GM12864 (cell line): ENCODE measurements at regions not wholly inside any gene's neighbourhood (a gene's known extent, or its start where the extent isn't known, plus 50 kb on each side); places are given as distances from the start of the nearest gene placed in this dataset.

Experiments used
- DNase-seq: peaks from one replicate; pipeline ENCODE4 v3.0.0-alpha.2; 2011; ENCODE audit warnings: low read depth
- H3K4me3 ChIP-seq: 2 replicates; pipeline ENCODE4 v1.5.1; 2011; ENCODE audit warnings: mild to moderate bottlenecking, low read depth, low read length, control low read depth
- TF ChIP-seq, protein P1 (sequence below): IDR thresholded peaks from 2 replicates; pipeline ENCODE4 v1.5.1; 2011; ENCODE audit warnings: low read depth, mild to moderate bottlenecking, moderate library complexity, low read length, control low read depth, inconsistent platforms; ENCODE audit errors: missing control alignments

GRCh38 chr4:123300222-123301039 lies 96.2 kb upstream of the SPRY1 start:
- no peak overlapping the region for H3K4me3 ChIP-seq
- no peak for DNase-seq
- TF ChIP-seq, protein P1, sequence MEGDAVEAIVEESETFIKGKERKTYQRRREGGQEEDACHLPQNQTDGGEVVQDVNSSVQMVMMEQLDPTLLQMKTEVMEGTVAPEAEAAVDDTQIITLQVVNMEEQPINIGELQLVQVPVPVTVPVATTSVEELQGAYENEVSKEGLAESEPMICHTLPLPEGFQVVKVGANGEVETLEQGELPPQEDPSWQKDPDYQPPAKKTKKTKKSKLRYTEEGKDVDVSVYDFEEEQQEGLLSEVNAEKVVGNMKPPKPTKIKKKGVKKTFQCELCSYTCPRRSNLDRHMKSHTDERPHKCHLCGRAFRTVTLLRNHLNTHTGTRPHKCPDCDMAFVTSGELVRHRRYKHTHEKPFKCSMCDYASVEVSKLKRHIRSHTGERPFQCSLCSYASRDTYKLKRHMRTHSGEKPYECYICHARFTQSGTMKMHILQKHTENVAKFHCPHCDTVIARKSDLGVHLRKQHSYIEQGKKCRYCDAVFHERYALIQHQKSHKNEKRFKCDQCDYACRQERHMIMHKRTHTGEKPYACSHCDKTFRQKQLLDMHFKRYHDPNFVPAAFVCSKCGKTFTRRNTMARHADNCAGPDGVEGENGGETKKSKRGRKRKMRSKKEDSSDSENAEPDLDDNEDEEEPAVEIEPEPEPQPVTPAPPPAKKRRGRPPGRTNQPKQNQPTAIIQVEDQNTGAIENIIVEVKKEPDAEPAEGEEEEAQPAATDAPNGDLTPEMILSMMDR, result no peak

DNA sequence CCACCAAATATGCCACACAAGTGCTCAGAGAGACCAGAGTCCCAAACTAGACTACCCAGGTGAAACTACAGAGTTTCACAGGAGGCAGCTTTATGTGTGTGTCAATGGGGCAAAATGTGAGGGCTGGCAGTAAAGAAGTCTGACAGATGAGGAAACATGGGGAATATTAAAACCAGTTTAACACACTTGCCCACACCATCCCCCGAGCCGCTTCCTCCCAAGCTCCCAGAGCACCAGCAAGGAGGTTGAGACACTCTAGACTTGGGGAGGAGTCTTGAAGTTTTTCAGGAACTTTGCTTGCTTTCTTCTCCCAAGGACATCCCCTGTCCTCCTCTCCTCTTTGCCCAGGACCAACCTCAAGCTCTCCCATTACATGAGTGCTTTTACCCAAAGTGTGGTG lies 94.7 kb upstream of the SPRY1 start:
- no peak for DNase-seq
- TF ChIP-seq, protein P1, result no peak

DNA sequence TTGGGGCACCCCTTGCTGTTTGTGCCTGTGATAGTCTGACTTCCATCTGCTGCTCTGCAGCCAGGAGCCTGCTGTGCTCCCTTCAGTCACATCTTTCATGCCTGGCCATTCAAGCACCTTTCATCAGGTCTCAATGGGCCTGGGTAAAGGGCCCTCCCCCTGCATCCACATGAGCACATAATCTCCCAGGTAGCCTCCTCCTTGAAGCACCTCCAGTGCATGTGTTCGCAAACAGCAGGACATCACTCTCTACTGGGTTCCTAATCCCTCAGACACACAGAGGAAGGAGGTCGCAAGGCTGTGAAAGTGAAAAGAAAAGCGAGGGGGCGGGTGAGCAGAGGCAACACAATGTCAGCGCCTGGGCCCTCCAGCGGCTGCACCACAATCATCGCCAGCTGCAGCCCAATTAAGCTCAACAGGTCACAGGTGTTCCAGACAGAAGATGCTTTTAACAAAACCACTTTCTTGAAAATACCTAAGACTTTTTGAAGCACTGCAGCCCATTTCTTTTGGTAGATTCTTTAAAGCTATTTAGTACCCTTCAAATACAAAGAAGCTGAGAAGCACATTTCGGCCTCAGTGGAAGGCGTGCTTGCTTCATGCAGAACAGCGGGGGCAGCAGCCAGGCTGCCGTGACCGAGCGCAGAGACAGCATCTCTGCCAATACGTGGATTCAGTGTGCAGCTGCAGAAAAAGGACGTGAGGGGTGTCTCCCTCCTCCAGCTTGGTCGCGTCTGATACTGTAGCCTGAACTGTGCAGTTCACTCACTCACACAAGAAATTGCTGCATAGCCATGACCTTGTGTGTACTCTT lies 92.2 kb upstream of the SPRY1 start:
- TF ChIP-seq, protein P1, result no peak
- no peak for DNase-seq
- H3K4me3 ChIP-seq, result no peak overlapping the region

More for the DNA sequence above, 94.7 kb upstream of the SPRY1 start:
- no peak overlapping the region for H3K4me3 ChIP-seq

GRCh38 chr4:123305736-123306135 lies 90.9 kb upstream of the SPRY1 start:
- no peak for DNase-seq
- TF ChIP-seq, protein P1, result no peak
- no peak overlapping the region for H3K4me3 ChIP-seq

- no peak overlapping the region for H3K4me3 ChIP-seq
- TF ChIP-seq, protein P1, result no peak
- DNase-seq, result no peak
These were observed 89.8 kb upstream of the SPRY1 start for GRCh38 chr4:123306769-123307168.

GRCh38 chr4:123308667-123309066 lies 87.9 kb upstream of the SPRY1 start:
- DNase-seq, result no peak
- TF ChIP-seq, protein P1, result no peak
- H3K4me3 ChIP-seq, result no peak overlapping the region
